NT2/D1 (cell line): ENCODE measurements at regions not wholly inside any gene's neighbourhood (a gene's known extent, or its start where the extent isn't known, plus 50 kb on each side); places are given as distances from the start of the nearest gene placed in this dataset.

Source experiments
- SUZ12 ChIP-seq: IDR thresholded peaks from 2 replicates; pipeline ENCODE4 v1.6.1; 2011; ENCODE audit not compliant: insufficient read length, insufficient read depth; ENCODE audit errors: extremely low read depth
- ZNF274 ChIP-seq: IDR thresholded peaks from 2 replicates; pipeline ENCODE4 v1.6.1; 2011; ENCODE audit warnings: mild to moderate bottlenecking, low read depth, low read length

DNA sequence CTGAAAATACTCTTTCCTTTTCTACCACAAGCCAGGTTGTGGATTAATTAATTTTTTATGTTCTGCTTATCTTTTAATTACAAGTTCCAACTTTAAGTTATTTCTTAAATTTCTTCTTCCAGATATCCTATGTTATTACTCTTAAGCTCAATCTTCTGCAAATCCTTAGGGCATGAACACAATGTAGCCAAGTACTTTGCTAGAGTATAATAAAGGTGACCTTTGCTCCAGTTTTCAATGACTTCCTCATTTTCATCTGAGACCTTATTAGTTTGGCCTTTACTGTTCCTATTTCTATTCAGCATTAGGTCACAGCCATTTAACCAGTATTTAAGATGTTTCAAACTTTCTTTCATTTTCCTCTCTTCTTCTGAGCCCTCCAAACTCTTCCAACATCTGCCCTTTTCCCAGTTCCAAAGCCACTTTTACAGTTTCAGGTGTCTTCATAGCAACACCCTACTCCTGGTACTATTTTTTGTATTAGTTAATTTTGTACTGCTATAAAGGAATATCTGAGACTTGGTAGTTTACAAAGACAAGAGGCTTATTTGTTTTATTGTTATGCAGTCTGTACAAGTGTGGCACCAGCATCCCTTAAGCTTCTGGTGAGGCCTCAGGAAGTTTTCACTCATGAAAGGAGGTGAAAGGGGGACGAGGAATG lies 886.2 kb upstream of the GHITM start:
- TF ChIP-seq ZNF274, result no peak
- no peak for TF ChIP-seq SUZ12
